HL-60 (cell line): ENCODE measurements at regions not wholly inside any gene's neighbourhood (a gene's known extent, or its start where the extent isn't known, plus 50 kb on each side); places are given as distances from the start of the nearest gene placed in this dataset.

Experiments used
- CTCF ChIP-seq: IDR thresholded peaks from one replicate; pipeline ENCODE4 v1.5.1; 2011; ENCODE audit warnings: low read length, control low read depth, inconsistent platforms; ENCODE audit not compliant: insufficient read depth
- POLR2AphosphoS5 ChIP-seq: IDR thresholded peaks from 2 replicates; pipeline ENCODE4 v1.6.1; 2012; ENCODE audit warnings: low read depth

- TF ChIP-seq POLR2AphosphoS5 (no peak), CTCF (no peak)
Observed at GRCh38 chr6:144652292-144652891, 367.3 kb downstream of the UTRN start.
